Putamen (tissue), 1 donor: ENCODE measurements at regions not wholly inside any gene's neighbourhood (a gene's known extent, or its start where the extent isn't known, plus 50 kb on each side); places are given as distances from the start of the nearest gene placed in this dataset.
"Not testable (repeated sequence)": the region's sequence is repeated elsewhere in the genome, so short reads cannot be mapped to it uniquely, and the experiment has no call there.

ENCODE experiments used
- DNase-seq: peaks from one replicate; pipeline ENCODE4 v3.0.0-alpha.2; 2016; ENCODE audit warnings: low spot score

DNA sequence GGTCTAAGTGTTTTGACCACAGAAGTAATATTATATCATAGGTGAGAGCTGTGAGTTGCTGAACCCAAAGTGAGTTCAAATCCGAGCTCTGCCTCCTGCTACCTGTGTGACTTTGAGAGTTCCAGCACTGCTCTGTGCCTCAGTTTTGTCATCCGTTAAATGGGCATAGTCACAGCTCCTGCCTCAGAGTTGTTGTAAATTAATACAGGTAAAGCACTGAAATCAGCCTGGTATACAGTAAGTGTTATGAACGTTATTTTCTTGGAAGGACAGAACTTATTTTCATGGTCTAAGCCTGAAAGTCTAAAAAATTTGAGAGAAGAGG is 65.4 kb upstream of the ZNF195 start:
- not testable (repeated sequence) for DNase-seq

- DNase-seq: not testable (repeated sequence)
Measured at GRCh38 chr11:3443700-3444419, 64.9 kb upstream of the ZNF195 start.

GRCh38 chr11:3437441-3437840 is 58.5 kb upstream of the ZNF195 start:
- DNase-seq: not testable (repeated sequence)

DNA sequence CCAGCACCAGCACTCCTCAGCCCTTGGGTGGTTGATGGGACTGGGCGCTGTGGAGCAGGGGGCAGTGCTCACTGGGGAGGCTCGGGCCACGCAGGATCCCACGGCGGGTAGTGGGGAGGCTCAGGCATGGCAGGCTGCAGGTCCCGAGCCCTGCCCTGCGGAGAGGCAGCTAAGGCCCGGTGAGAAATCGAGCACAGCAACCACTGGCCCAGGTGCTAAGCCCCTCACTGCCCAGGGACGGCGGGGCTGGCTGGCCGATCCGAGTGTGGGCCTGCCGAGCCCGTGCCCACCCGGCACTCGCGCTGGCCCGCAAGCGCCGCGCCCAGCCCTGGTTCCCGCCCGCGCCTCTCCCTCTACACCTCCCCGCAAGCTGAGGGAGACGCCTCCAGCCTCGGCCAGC is 56.0 kb upstream of the ZNF195 start:
- no peak for DNase-seq

DNA sequence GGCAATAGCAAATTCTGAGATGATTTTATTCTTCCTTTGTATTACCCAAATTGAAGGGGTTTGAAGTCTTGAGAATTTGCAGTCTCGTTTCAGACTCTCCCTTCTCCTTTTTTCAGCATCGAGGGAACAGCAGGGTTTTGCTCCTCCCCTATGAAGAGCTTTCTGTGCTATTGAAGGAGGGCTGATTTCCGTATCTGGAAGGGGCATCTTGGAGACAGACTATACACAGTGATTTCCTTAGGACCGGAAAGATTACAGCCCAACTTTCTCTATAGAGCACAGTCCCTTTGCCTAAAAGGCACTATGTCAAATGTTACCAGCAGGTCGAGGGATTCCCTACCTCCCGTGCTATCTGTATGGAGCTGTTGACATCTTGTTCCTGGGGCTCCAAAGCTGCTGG is 50.2 kb upstream of the ZNF195 start:
- DNase-seq: not testable (repeated sequence)
